Spinal cord (tissue), 9 donors: ENCODE measurements at regions not wholly inside any gene's neighbourhood (a gene's known extent, or its start where the extent isn't known, plus 50 kb on each side); places are given as distances from the start of the nearest gene placed in this dataset.
A peak's percentile ranks its signal among the peaks of the same experiment; 100 is the strongest.

Experiments
- DNase-seq, 6 donors: peaks; one replicate each; pipeline versions ENCODE4 v3.0.0 to v3.0.0-alpha.2; 2013 to 2015; ENCODE audit warnings: low spot score in 6 of 6, low read depth in 4 of 6
- H3K27ac ChIP-seq: one replicate; pipeline ENCODE4 v1.5.1; 2013; ENCODE audit warnings: low read depth, low read length, control low read depth
- H3K27me3 ChIP-seq: one replicate; pipeline ENCODE4 v1.6.1; 2013; ENCODE audit warnings: low read length; ENCODE audit not compliant: control insufficient read depth, insufficient read depth
- H3K36me3 ChIP-seq: one replicate; pipeline ENCODE4 v1.6.1; 2013; ENCODE audit warnings: low read length; ENCODE audit not compliant: control insufficient read depth, insufficient read depth
- H3K4me1 ChIP-seq: one replicate; pipeline ENCODE4 v1.6.1; 2013; ENCODE audit warnings: low read length; ENCODE audit not compliant: control insufficient read depth, insufficient read depth
- H3K4me3 ChIP-seq: one replicate; pipeline ENCODE4 v1.5.1; 2013; ENCODE audit warnings: low read depth, low read length, control low read depth
- H3K9me3 ChIP-seq: one replicate; pipeline ENCODE4 v1.6.1; 2013; ENCODE audit warnings: low read length; ENCODE audit not compliant: control insufficient read depth, insufficient read depth
- WGBS: methylation state at CpG from one replicate; pipeline ENCODE4 v1.1.5; 2013; ENCODE audit warnings: missing lambda C conversion rate; ENCODE audit not compliant: insufficient coverage; 5-methylcytosine and 5-hydroxymethylcytosine counted together
- donor health status: healthy.

GRCh38 chr2:471560-471959 is 183.7 kb upstream of the ALKAL2 start:
- Histone ChIP-seq H3K4me3 (no peak overlapping the region), H3K27ac (no peak overlapping the region), H3K27me3 (peaks cover 20% of the 10 kb centered on the region), H3K9me3 (no peaks in the 10 kb centered on the region), H3K4me1 (peaks cover 17% of the 10 kb centered on the region), H3K36me3 (no peaks in the 10 kb centered on the region)
- WGBS: 81% methylated on average over 2 of the region's 8 CpGs
- no peak for DNase-seq

DNA sequence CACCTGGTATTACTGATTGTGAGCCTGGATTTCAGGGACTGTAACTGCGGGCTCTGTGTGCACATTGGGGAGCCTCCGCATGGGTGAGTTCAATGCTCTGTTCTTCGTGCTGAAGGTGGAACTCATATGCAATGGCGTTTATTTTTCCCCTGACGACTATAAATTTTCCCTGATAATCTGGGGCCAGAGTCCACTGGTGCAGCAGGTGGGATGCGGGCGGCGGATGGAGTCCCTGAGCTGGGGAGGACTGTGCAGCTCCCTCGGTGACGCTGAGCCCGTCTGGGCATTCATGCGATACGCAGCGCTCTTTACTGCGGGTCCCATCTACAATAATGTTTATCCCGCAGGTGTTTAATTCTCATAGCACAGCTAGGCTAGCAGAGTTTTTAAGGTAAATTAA is 181.6 kb upstream of the ALKAL2 start:
- 76% methylated on average over 8 of the region's 16 CpGs for WGBS
- Histone ChIP-seq H3K36me3 (no peaks in the 10 kb centered on the region), H3K9me3 (no peaks in the 10 kb centered on the region), H3K27ac (no peak overlapping the region), H3K4me3 (no peak overlapping the region), H3K4me1 (peaks cover 17% of the 10 kb centered on the region), H3K27me3 (peaks cover 20% of the 10 kb centered on the region)
- peak in 1 of 6 donors; percentile 54 for DNase-seq

GRCh38 chr2:468648-469336 is 180.9 kb upstream of the ALKAL2 start:
- Histone ChIP-seq H3K27me3 (peaks cover 20% of the 10 kb centered on the region), H3K36me3 (no peaks in the 10 kb centered on the region), H3K4me1 (peaks cover 17% of the 10 kb centered on the region), H3K9me3 (no peaks in the 10 kb centered on the region), H3K4me3 (no peak overlapping the region), H3K27ac (no peak overlapping the region)
- 22% methylated on average over 19 of the region's 29 CpGs for WGBS
- DNase-seq: peak in 2 of 6 donors; percentile 13 to 81

DNA sequence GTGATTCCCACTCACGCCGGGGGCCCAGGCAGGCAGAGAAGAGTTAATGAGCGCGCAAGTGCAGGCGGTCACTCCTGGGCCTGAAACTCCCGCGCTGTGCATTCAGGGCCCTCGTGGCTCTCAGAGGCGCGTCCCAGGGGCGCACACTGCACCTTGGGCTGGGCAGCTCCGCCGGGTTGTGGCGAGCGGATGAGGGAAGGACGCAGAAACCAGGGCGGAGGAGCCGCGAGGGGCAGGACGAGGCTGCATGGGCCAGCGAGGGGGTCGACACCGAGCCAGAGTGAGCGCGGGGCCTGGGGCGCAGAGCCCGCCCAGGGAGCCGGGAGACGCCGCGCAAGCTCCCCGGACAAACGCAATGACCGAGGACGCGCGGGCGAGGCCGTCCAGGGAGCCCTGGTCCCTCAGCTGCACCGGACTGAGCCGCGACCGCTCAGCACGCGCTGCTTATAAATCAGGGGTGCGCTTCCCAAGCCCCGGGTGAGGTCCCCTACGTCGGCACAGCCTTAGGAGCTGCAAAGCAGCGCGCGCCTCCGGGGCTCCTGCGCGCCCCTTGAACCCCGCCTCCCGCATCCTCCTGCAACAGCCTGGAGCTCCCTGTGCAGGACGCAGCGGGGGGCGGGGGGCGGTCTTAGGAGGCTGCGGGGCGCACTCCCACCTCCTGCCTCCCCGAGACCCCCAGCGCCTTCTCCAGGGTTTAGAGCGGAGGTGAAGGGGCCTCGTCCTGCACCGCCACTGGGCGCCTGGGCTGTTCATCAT is 180.2 kb upstream of the ALKAL2 start:
- Histone ChIP-seq H3K9me3 (no peaks in the 10 kb centered on the region), H3K4me1 (peaks cover 17% of the 10 kb centered on the region), H3K27ac (no peak overlapping the region), H3K36me3 (no peaks in the 10 kb centered on the region), H3K27me3 (peaks cover 20% of the 10 kb centered on the region), H3K4me3 (peak overlapping the region; percentile 4)
- DNase-seq: peak in 1 of 6 donors; percentile 36
- 1% methylated on average over 65 of the region's 69 CpGs for WGBS

GRCh38 chr2:467543-467891 is 179.6 kb upstream of the ALKAL2 start:
- H3K27ac ChIP-seq: no peak overlapping the region
- H3K4me1 ChIP-seq: peaks cover 17% of the 10 kb centered on the region
- no peaks in the 10 kb centered on the region for H3K9me3 ChIP-seq
- peaks cover 20% of the 10 kb centered on the region for H3K27me3 ChIP-seq
- DNase-seq: no peak
- WGBS: 41% methylated on average over 15 of the region's 18 CpGs
- H3K4me3 ChIP-seq: no peak overlapping the region
- no peaks in the 10 kb centered on the region for H3K36me3 ChIP-seq

DNA sequence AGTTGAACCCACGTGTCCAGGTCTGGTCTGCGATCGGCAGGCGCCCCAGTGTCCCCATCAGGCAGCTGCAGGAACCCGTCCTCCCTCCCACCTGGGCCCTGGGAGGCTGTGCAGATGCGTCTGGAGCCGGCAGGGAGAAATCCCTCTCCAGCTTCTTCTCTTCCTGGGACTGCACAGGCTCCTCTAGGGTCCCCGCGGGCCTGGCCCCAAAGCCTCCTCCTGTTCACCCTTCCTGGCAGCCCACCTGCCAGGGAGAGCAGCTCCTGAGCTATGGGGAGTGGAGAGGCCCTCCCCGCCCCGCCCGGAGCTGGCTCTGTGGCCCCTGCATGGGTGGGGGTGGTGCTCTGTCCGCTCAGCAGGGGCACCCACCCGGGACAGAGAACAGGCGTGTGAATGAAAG is 179.2 kb upstream of the ALKAL2 start:
- DNase-seq: no peak
- Histone ChIP-seq H3K4me3 (no peak overlapping the region), H3K9me3 (no peaks in the 10 kb centered on the region), H3K4me1 (peaks cover 17% of the 10 kb centered on the region), H3K27me3 (peaks cover 20% of the 10 kb centered on the region), H3K36me3 (no peaks in the 10 kb centered on the region), H3K27ac (no peak overlapping the region)
- WGBS: 84% methylated on average over 7 of the region's 15 CpGs

DNA sequence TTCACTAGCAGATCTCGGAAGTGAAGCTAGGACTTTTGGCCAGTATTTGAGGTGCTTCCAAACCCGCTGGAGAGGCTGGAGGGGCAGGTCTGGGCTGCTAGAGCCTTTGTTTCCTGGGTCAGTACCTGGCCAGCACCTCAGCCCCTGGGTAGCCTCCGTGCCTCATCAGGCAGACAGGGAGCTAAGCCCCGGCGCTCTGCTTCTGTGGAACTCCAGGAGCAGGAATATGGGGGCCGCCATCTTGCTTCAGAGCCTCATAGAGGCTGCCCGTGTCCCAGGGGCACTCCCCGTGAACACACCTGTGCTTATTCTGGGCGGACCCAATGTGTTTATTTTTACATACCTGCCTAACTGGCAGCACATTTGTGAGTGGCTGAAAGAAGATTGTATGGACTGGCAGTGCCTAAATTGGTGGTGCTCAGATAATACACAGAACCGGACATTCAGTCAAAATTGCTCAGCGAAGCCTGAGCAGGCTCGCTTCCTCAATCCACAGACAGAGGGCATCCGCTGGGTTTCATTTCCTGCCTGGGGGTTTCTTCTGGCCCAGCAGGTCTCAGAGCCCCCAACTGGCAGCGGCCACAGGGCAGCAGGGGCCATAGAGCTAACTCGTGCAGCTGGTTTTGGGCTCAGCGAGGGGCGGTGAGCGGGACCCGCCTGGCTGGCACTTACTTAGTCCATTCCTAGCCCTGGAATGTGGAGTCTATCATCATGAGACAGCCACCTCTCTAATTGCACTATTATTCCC is 176.8 kb upstream of the ALKAL2 start:
- no peak overlapping the region for H3K4me3 ChIP-seq
- whole genome bisulfite sequencing: 87% methylated on average over 15 of the region's 19 CpGs
- H3K36me3 ChIP-seq: no peaks in the 10 kb centered on the region
- no peak overlapping the region for H3K27ac ChIP-seq
- H3K4me1 ChIP-seq: peaks cover 17% of the 10 kb centered on the region
- peaks cover 20% of the 10 kb centered on the region for H3K27me3 ChIP-seq
- no peaks in the 10 kb centered on the region for H3K9me3 ChIP-seq
- no peak for DNase-seq

GRCh38 chr2:460861-461260 is 173.0 kb upstream of the ALKAL2 start:
- no peak overlapping the region for H3K4me3 ChIP-seq
- no peaks in the 10 kb centered on the region for H3K9me3 ChIP-seq
- no peaks in the 10 kb centered on the region for H3K4me1 ChIP-seq
- H3K27ac ChIP-seq: no peak overlapping the region
- H3K36me3 ChIP-seq: no peaks in the 10 kb centered on the region
- no peaks in the 10 kb centered on the region for H3K27me3 ChIP-seq
- DNase-seq: no peak
- WGBS: 62% methylated on average over 6 of the region's 6 CpGs

DNA sequence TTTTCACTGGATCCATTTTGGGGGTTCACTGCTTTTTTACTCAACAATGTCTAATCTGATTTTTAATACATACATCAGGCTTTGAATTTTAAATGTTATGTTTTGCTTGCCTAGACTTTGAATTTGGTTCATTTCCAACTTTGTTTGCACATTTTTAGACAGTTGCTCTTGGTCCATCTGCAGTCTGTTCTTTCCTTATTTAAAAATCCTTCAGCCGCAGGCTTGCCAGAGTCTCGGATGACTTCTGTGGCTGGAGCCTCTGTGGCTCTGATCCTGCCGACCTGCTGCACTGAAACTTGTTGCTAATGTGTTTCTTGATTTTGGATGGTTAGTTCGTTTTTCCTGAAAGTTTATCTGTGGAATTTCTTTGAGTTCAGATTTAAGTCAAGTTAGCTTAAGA is 172.0 kb upstream of the ALKAL2 start:
- Histone ChIP-seq H3K4me1 (no peaks in the 10 kb centered on the region), H3K4me3 (no peak overlapping the region), H3K36me3 (no peaks in the 10 kb centered on the region), H3K27me3 (no peaks in the 10 kb centered on the region), H3K27ac (no peak overlapping the region), H3K9me3 (no peaks in the 10 kb centered on the region)
- peak in 1 of 6 donors; percentile 56 for DNase-seq
- WGBS: 83% methylated on average over 1 of the region's 4 CpGs
